HepG2 (cell line): ENCODE measurements at regions not wholly inside any gene's neighbourhood (a gene's known extent, or its start where the extent isn't known, plus 50 kb on each side); places are given as distances from the start of the nearest gene placed in this dataset.

Experiments used
- FIP1L1 ChIP-seq: fragments of 200-400 bp; formaldehyde crosslinking; IDR thresholded peaks from 2 replicates; pipeline ENCODE4 v1.6.1; 2018; ENCODE audit warnings: low read depth, mild to moderate bottlenecking, low read length, moderate library complexity, borderline replicate concordance; ENCODE audit not compliant: insufficient read depth
- GABPA ChIP-seq, 2 experiments: IDR thresholded peaks; 2 replicates each; pipeline ENCODE4 v1.6.1; 2011 to 2016; ENCODE audit warnings: low read depth in 2 of 2, low read length in 1 of 2, missing biosample characterization in 1 of 2, missing genetic modification characterization in 1 of 2
- JDP2 ChIP-seq: sonication (generic); formaldehyde crosslinking; IDR thresholded peaks from 2 replicates; pipeline ENCODE4 v1.8.1; 2022; ENCODE audit warnings: missing genetic modification reagents, borderline replicate concordance
- SP4 ChIP-seq: sonication (generic); formaldehyde crosslinking; IDR thresholded peaks from 2 replicates; pipeline ENCODE4 v1.8.1; 2023; ENCODE audit warnings: mild to moderate bottlenecking, missing genetic modification reagents
- STAT5B ChIP-seq: sonication (generic); formaldehyde crosslinking; IDR thresholded peaks from 2 replicates; pipeline ENCODE4 v1.4.0; 2020; ENCODE audit warnings: missing genetic modification reagents
- ZNF761 ChIP-seq: sonication (generic); formaldehyde crosslinking; conservative IDR thresholded peaks from 2 replicates; pipeline ENCODE4 v1.4.0; 2020; ENCODE audit warnings: mild to moderate bottlenecking, missing genetic modification reagents
- TF ChIP-seq, protein P1 (sequence below): IDR thresholded peaks from 2 replicates; pipeline ENCODE4 v1.6.1; 2016; ENCODE audit warnings: low read depth, missing genetic modification reagents, missing compliant biosample characterization
- TF ChIP-seq, protein P2 (sequence below): fragments of 450-650 bp; IDR thresholded peaks from 2 replicates; pipeline ENCODE4 v1.6.1; 2016
- TF ChIP-seq, protein P3 (sequence below): sonication (generic); formaldehyde crosslinking; IDR thresholded peaks from 2 replicates; pipeline ENCODE4 v1.4.0; 2020; ENCODE audit warnings: missing genetic modification reagents, borderline replicate concordance
- TF ChIP-seq, protein P4 (sequence below): sonication (generic); formaldehyde crosslinking; IDR thresholded peaks from 2 replicates; pipeline ENCODE4 v1.5.1; 2020; ENCODE audit warnings: missing genetic modification reagents, mild to moderate bottlenecking, borderline replicate concordance
- TF ChIP-seq, protein P5 (sequence below): IDR thresholded peaks from 2 replicates; pipeline ENCODE4 v1.4.0; 2020; ENCODE audit warnings: mild to moderate bottlenecking, missing genetic modification reagents
- TF ChIP-seq, protein P6 (sequence below): sonication (generic); formaldehyde crosslinking; IDR thresholded peaks from 2 replicates; pipeline ENCODE4 v1.8.0; 2022; ENCODE audit warnings: missing genetic modification reagents, mild to moderate bottlenecking, inconsistent platforms, borderline replicate concordance

DNA sequence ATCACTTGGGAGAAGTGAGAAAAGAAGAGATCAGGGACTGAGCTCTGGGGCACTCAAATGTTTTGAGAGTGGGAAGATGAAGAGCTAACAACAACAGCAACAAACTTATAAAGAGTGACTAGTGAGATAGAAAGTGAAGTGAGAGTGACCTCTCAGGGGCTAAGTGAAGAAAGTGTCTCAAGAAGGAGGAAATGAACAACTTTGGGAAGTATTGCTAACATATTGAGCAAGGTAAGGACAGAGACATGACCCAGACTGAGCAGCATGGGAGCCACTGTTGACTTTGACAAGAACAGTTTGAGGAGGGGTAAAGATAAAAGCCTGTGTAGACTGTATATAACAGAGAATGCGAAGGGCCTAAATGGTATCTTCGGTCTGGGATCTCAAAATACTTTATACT, 155.1 kb upstream of the BTG1 start (continued):
- TF ChIP-seq, protein P1, sequence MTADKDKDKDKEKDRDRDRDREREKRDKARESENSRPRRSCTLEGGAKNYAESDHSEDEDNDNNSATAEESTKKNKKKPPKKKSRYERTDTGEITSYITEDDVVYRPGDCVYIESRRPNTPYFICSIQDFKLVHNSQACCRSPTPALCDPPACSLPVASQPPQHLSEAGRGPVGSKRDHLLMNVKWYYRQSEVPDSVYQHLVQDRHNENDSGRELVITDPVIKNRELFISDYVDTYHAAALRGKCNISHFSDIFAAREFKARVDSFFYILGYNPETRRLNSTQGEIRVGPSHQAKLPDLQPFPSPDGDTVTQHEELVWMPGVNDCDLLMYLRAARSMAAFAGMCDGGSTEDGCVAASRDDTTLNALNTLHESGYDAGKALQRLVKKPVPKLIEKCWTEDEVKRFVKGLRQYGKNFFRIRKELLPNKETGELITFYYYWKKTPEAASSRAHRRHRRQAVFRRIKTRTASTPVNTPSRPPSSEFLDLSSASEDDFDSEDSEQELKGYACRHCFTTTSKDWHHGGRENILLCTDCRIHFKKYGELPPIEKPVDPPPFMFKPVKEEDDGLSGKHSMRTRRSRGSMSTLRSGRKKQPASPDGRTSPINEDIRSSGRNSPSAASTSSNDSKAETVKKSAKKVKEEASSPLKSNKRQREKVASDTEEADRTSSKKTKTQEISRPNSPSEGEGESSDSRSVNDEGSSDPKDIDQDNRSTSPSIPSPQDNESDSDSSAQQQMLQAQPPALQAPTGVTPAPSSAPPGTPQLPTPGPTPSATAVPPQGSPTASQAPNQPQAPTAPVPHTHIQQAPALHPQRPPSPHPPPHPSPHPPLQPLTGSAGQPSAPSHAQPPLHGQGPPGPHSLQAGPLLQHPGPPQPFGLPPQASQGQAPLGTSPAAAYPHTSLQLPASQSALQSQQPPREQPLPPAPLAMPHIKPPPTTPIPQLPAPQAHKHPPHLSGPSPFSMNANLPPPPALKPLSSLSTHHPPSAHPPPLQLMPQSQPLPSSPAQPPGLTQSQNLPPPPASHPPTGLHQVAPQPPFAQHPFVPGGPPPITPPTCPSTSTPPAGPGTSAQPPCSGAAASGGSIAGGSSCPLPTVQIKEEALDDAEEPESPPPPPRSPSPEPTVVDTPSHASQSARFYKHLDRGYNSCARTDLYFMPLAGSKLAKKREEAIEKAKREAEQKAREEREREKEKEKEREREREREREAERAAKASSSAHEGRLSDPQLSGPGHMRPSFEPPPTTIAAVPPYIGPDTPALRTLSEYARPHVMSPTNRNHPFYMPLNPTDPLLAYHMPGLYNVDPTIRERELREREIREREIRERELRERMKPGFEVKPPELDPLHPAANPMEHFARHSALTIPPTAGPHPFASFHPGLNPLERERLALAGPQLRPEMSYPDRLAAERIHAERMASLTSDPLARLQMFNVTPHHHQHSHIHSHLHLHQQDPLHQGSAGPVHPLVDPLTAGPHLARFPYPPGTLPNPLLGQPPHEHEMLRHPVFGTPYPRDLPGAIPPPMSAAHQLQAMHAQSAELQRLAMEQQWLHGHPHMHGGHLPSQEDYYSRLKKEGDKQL (CRISPR knock-in tag) = no peak
- TF ChIP-seq JDP2 (CRISPR knock-in tag) (no peak), GABPA (IDR thresholded peaks at IDR 0.05; ENCODE audit: low read depth, low read length) (no peak), GABPA (CRISPR knock-in tag; IDR thresholded peaks at IDR 0.05; ENCODE audit: low read depth) (no peak), SP4 (CRISPR knock-in tag) (no peak), ZNF761 (CRISPR knock-in tag) (no peak), FIP1L1 (no peak), STAT5B (CRISPR knock-in tag) (no peak)
- TF ChIP-seq, protein P2, sequence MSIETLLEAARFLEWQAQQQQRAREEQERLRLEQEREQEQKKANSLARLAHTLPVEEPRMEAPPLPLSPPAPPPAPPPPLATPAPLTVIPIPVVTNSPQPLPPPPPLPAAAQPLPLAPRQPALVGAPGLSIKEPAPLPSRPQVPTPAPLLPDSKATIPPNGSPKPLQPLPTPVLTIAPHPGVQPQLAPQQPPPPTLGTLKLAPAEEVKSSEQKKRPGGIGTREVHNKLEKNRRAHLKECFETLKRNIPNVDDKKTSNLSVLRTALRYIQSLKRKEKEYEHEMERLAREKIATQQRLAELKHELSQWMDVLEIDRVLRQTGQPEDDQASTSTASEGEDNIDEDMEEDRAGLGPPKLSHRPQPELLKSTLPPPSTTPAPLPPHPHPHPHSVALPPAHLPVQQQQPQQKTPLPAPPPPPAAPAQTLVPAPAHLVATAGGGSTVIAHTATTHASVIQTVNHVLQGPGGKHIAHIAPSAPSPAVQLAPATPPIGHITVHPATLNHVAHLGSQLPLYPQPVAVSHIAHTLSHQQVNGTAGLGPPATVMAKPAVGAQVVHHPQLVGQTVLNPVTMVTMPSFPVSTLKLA = no peak
- TF ChIP-seq, protein P3, sequence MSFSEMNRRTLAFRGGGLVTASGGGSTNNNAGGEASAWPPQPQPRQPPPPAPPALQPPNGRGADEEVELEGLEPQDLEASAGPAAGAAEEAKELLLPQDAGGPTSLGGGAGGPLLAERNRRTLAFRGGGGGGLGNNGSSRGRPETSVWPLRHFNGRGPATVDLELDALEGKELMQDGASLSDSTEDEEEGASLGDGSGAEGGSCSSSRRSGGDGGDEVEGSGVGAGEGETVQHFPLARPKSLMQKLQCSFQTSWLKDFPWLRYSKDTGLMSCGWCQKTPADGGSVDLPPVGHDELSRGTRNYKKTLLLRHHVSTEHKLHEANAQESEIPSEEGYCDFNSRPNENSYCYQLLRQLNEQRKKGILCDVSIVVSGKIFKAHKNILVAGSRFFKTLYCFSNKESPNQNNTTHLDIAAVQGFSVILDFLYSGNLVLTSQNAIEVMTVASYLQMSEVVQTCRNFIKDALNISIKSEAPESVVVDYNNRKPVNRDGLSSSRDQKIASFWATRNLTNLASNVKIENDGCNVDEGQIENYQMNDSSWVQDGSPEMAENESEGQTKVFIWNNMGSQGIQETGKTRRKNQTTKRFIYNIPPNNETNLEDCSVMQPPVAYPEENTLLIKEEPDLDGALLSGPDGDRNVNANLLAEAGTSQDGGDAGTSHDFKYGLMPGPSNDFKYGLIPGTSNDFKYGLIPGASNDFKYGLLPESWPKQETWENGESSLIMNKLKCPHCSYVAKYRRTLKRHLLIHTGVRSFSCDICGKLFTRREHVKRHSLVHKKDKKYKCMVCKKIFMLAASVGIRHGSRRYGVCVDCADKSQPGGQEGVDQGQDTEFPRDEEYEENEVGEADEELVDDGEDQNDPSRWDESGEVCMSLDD (CRISPR knock-in tag) = no peak
- TF ChIP-seq, protein P4, sequence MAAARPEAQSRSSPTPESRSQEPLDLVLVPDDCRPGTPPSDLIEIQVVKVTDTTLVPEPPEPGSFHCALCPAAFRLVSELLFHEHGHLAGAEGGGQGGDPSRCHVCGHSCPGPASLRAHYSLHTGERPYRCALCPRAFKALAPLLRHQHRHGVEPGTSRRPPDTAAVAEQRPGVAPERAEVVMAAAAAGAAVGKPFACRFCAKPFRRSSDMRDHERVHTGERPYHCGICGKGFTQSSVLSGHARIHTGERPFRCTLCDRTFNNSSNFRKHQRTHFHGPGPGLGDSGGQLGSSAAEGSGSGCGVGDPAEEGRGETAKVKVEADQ (CRISPR knock-in tag) = no peak
- TF ChIP-seq, protein P5, sequence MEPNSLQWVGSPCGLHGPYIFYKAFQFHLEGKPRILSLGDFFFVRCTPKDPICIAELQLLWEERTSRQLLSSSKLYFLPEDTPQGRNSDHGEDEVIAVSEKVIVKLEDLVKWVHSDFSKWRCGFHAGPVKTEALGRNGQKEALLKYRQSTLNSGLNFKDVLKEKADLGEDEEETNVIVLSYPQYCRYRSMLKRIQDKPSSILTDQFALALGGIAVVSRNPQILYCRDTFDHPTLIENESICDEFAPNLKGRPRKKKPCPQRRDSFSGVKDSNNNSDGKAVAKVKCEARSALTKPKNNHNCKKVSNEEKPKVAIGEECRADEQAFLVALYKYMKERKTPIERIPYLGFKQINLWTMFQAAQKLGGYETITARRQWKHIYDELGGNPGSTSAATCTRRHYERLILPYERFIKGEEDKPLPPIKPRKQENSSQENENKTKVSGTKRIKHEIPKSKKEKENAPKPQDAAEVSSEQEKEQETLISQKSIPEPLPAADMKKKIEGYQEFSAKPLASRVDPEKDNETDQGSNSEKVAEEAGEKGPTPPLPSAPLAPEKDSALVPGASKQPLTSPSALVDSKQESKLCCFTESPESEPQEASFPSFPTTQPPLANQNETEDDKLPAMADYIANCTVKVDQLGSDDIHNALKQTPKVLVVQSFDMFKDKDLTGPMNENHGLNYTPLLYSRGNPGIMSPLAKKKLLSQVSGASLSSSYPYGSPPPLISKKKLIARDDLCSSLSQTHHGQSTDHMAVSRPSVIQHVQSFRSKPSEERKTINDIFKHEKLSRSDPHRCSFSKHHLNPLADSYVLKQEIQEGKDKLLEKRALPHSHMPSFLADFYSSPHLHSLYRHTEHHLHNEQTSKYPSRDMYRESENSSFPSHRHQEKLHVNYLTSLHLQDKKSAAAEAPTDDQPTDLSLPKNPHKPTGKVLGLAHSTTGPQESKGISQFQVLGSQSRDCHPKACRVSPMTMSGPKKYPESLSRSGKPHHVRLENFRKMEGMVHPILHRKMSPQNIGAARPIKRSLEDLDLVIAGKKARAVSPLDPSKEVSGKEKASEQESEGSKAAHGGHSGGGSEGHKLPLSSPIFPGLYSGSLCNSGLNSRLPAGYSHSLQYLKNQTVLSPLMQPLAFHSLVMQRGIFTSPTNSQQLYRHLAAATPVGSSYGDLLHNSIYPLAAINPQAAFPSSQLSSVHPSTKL = no peak
- TF ChIP-seq, protein P6, sequence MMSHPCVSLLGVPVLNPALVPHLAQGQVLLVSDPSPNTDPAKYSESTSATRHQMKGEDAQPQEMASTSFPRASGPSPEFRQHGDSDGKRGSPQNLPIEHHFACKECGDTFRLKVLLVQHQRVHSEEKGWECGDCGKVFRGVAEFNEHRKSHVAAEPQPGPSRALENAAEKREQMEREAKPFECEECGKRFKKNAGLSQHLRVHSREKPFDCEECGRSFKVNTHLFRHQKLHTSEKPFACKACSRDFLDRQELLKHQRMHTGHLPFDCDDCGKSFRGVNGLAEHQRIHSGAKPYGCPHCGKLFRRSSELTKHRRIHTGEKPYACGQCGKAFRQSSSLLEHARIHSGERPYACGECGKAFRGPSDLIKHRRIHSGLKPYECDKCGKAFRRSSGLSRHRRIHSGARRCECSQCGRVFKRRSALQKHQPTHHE (CRISPR knock-in tag) = no peak
